ENCODE measurements at regions not wholly inside any gene's neighbourhood (a gene's known extent, or its start where the extent isn't known, plus 50 kb on each side); places are given as distances from the start of the nearest gene placed in this dataset.

- WGBS (ENCODE audit: insufficient coverage), result 0% methylated on average over 1 of the region's 2 CpGs
- no peak overlapping the region for H3K4me2 ChIP-seq (replicated peaks; ENCODE audit: extremely low read depth, low read length, poor library complexity, severe bottlenecking)
- intact Hi-C loops (cut with micrococcal nuclease), result no loop called here
These were observed 150.3 kb downstream of the MSL3 start for GRCh38 chrX:11908371-11908770.

GRCh38 chrX:11913001-11913400, 155.0 kb downstream of the MSL3 start:
- WGBS (ENCODE audit: insufficient coverage), result no CpG with 5 or more reads among the region's 3 CpGs
- H3K27me3 ChIP-seq (ENCODE audit: control insufficient read depth in 2 of 2, insufficient read depth in 2 of 2, low read length in 2 of 2), result no peaks in the 10 kb centered on the region
- Mint-ChIP-seq H3K9me3 (no peaks in the 10 kb centered on the region), H3K27ac (no peak overlapping the region), H3K36me3 (no peaks in the 10 kb centered on the region), H3K27me3 (ENCODE audit: low read depth in 3 of 3) (peaks cover 0 to 8% (median 0%) of the 10 kb centered on the region in 3 donors), H3K4me1 (no peaks in the 10 kb centered on the region), H3K4me3 (no peak overlapping the region)
- H3K9ac ChIP-seq (ENCODE audit: insufficient read depth, low read length, poor library complexity, severe bottlenecking), result no peak overlapping the region
- no peak overlapping the region for H3K27ac ChIP-seq (ENCODE audit: low read depth in 1 of 2, low read length in 2 of 2)
- no peaks in the 10 kb centered on the region for H3K36me3 ChIP-seq (replicated peaks in 1 of 2; ENCODE audit: control insufficient read depth in 1 of 2, insufficient read depth in 2 of 2, low read length in 2 of 2)
- no peak for TF ChIP-seq CTCF (IDR thresholded peaks at IDR 0.05)
- H2AFZ ChIP-seq (ENCODE audit: insufficient read depth, low read depth, low read length, poor library complexity, severe bottlenecking), result no peak overlapping the region
- H3K79me2 ChIP-seq (ENCODE audit: insufficient read depth, low read length), result no peaks in the 10 kb centered on the region
- H3K4me2 ChIP-seq (replicated peaks; ENCODE audit: extremely low read depth, low read length, poor library complexity, severe bottlenecking), result no peak overlapping the region
- no peaks in the 10 kb centered on the region for H4K20me1 ChIP-seq (ENCODE audit: insufficient read depth, low read length)
- no peak for DNase-seq
- H3K4me1 ChIP-seq (ENCODE audit: control insufficient read depth in 1 of 2, insufficient read depth in 2 of 2, low read length in 2 of 2), result no peaks in the 10 kb centered on the region
- intact Hi-C loops (cut with micrococcal nuclease), result no loop called here
- no peak overlapping the region for H3K4me3 ChIP-seq (replicated peaks in 1 of 3; ENCODE audit: low read depth in 2 of 3, low read length in 3 of 3)
- H3K9me3 ChIP-seq (replicated peaks in 1 of 2; ENCODE audit: control insufficient read depth in 1 of 2, insufficient read depth in 1 of 2, low read length in 2 of 2), result no peaks in the 10 kb centered on the region

More at GRCh38 chrX:11908371-11908770, 150.3 kb downstream of the MSL3 start:
- H3K4me3 ChIP-seq (replicated peaks in 1 of 3; ENCODE audit: low read depth in 2 of 3, low read length in 3 of 3), result no peak overlapping the region
- Mint-ChIP-seq H3K27ac (no peak overlapping the region), H3K4me1 (no peaks in the 10 kb centered on the region), H3K9me3 (peaks cover 0 to 2% (median 0%) of the 10 kb centered on the region in 7 donors), H3K36me3 (no peaks in the 10 kb centered on the region), H3K27me3 (ENCODE audit: low read depth in 3 of 3) (peaks cover 0 to 6% (median 0%) of the 10 kb centered on the region in 3 donors), H3K4me3 (no peak overlapping the region)
- H4K20me1 ChIP-seq (ENCODE audit: insufficient read depth, low read length), result no peaks in the 10 kb centered on the region
- H2AFZ ChIP-seq (ENCODE audit: insufficient read depth, low read depth, low read length, poor library complexity, severe bottlenecking), result no peak overlapping the region
- H3K4me1 ChIP-seq (ENCODE audit: control insufficient read depth in 1 of 2, insufficient read depth in 2 of 2, low read length in 2 of 2), result no peaks in the 10 kb centered on the region
- no peaks in the 10 kb centered on the region for H3K9me3 ChIP-seq (replicated peaks in 1 of 2; ENCODE audit: control insufficient read depth in 1 of 2, insufficient read depth in 1 of 2, low read length in 2 of 2)
- no peak for TF ChIP-seq CTCF (IDR thresholded peaks at IDR 0.05)
- no peaks in the 10 kb centered on the region for H3K27me3 ChIP-seq (ENCODE audit: control insufficient read depth in 2 of 2, insufficient read depth in 2 of 2, low read length in 2 of 2)
- H3K27ac ChIP-seq (ENCODE audit: low read depth in 1 of 2, low read length in 2 of 2), result no peak overlapping the region
- no peaks in the 10 kb centered on the region for H3K79me2 ChIP-seq (ENCODE audit: insufficient read depth, low read length)
- no peak overlapping the region for H3K9ac ChIP-seq (ENCODE audit: insufficient read depth, low read length, poor library complexity, severe bottlenecking)
- no peak for DNase-seq
- H3K36me3 ChIP-seq (replicated peaks in 1 of 2; ENCODE audit: control insufficient read depth in 1 of 2, insufficient read depth in 2 of 2, low read length in 2 of 2), result no peaks in the 10 kb centered on the region
